WTC11 (cell line): ENCODE measurements at regions not wholly inside any gene's neighbourhood (a gene's known extent, or its start where the extent isn't known, plus 50 kb on each side); places are given as distances from the start of the nearest gene placed in this dataset.

ENCODE experiments used
- CREB1 ChIP-seq: sonication (generic); formaldehyde crosslinking; IDR thresholded peaks from 2 replicates; pipeline ENCODE4 v1.8.0; 2023; ENCODE audit warnings: mild to moderate bottlenecking, missing genetic modification reagents
- CTCF ChIP-seq: fragments of 200-600 bp; IDR thresholded peaks from 2 replicates; pipeline ENCODE4 v1.8.0; 2022; ENCODE audit warnings: antibody characterized with exemption
- ESRRA ChIP-seq: sonication (generic); formaldehyde crosslinking; IDR thresholded peaks from 2 replicates; pipeline ENCODE4 v1.8.1; 2022; ENCODE audit warnings: mild to moderate bottlenecking, missing genetic modification reagents, borderline replicate concordance
- FOXP1 ChIP-seq: sonication (generic); formaldehyde crosslinking; IDR thresholded peaks from 2 replicates; pipeline ENCODE4 v1.8.0; 2022; ENCODE audit warnings: missing genetic modification reagents, mild to moderate bottlenecking, moderate library complexity, borderline replicate concordance
- SMAD3 ChIP-seq: sonication (generic); formaldehyde crosslinking; IDR thresholded peaks from 2 replicates; pipeline ENCODE4 v1.8.0; 2022; ENCODE audit warnings: missing genetic modification reagents, mild to moderate bottlenecking, borderline replicate concordance

DNA sequence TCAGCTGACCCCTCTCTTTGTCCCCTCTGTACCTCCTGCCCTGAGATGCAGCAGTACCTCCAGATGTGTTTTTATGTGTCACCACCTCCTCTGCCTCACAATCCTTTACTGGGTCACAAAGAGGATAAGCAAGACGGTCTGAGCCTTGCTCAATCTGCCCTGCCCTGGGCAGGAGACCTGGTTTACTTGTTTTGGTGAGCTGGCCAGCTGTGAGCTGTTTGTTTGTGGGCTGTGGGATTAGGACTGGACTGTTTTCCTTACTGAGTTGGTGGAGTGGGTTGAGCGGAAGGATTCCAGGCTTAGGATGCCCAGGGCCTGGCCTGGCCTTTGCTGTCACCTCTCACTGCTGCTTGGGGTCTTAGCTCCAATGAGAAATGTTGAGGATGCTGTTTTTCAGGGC lies 299.5 kb downstream of the SRBD1 start:
- TF ChIP-seq FOXP1 (no peak), CTCF (no peak), CREB1 (CRISPR knock-in tag) (no peak), SMAD3 (no peak), ESRRA (CRISPR knock-in tag) (no peak)
